UCSD-AML1 (cell line): ENCODE measurements at regions not wholly inside any gene's neighbourhood (a gene's known extent, or its start where the extent isn't known, plus 50 kb on each side); places are given as distances from the start of the nearest gene placed in this dataset.

Source experiments
- DNase-seq: peaks from one replicate; lab custom pipeline; 2025; ENCODE audit not compliant: unreplicated experiment; lab: John Stamatoyannopoulos, UW

DNA sequence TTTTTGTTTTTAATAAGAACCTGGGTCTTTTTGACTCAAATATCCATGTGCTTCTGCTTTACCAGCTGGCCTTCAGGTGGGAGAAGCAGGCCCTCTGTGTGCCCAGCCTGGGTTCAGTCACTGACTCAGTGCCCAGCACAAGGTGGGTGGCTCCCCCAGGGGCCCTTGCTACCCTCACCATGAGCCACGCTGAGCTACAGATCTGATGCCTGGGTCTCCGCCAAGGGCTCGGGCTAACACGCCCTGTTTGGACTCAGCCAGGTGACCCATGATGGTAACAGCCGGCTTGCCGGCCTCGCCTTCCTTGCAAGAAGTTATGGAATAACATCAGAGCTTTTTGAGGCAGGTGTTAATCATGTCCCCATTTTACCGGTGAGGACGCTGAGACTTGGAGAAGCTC, 109.5 kb upstream of the NLRP1 start:
- DNase-seq, result no peak

DNA sequence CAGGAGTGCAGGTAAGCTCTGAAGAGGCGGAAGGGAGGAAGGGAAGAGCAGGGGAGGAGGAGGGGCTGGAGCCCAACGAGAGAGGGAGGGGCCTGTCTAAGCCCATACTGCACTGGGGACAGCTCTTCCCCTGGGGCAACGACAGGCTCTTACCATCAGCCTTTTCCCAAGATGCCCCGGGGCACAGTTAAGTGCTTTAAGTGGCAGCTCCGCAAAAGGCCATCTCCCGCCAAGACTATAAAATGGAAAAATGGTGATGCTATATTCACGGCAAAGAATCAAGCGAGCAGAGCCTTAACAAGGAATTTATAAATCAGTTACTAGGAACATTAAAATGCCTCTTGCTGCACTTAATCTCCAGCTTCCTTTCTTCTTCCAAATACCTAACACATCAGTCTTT, 110.2 kb upstream of the NLRP1 start:
- DNase-seq, result no peak

DNA sequence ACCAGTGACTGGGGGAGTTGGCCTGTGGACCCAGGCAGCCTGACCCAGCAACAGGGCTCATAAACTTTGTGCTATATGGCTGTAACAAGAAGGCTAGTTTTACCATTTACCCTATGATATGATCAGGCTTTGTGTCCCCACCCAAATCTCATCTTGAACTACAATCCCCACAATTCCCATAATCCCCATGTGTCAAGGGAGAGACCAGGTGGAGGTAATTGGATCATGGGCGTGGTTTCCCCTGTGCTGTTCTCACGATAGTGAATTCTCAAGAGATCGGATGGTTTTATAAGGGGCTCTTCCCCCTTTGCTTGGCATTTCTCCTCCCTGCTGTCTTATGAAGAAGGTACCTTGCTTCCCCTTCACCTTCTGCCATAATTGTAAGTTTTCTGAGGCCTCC, 111.2 kb upstream of the NLRP1 start:
- no peak for DNase-seq

DNA sequence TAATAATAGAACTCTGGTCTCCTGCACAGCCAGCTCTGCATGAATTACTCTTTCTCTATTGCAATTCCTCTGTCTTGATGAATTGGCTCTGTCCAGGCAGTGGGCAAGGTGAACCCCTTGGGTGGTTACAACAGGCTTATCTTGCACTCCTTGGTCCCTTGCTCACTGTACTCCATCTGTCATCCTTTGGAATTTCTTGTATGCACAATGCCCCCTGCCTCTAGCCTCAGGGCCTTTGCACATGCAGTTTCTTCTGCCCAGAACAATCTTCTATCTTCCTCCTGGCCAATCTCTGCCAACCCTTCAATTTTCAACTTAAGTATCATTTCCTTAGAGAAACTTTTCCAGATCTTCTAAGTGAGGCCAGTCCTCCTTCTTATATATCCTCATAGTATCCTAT, 114.7 kb upstream of the NLRP1 start:
- no peak for DNase-seq

DNA sequence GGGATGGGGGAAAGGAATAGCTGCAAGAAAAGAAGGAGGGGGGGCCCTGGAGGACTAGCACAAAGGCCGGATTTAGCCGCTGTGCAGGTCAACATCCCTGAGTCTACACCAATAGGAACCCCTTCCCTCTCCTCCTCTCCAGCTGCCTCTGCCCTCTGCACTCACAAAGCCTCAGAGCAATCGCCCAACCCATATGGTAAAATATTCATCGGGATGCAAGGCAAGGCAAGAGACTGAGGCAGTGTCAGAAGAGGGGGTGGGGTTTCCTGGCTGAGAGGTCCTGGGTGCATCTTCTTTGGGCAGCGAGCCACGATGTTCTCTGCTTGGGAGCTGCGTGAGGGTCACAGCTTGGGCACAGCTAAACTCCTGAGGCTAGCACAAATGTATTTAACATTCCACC, 115.5 kb upstream of the NLRP1 start:
- no peak for DNase-seq

DNA sequence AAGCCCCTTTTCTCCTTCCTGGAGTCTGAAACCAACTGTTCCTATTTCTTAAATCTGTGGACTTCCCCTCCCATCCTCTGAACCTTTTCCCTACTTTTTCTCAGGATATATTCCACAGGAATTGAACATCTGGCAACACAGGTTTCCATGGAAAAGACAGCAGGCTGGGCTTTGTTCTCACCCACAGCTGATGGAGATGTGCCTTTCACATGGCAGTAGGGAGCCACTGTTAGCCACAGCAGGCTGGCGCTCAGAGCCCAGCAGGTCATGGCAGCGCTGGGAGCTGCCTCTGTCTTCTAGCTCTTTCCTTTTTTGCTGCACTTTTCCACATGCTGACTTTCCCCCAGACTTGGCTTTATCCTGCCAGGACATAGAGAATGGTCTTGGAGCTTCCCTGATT, 116.4 kb upstream of the NLRP1 start:
- no peak for DNase-seq

DNA sequence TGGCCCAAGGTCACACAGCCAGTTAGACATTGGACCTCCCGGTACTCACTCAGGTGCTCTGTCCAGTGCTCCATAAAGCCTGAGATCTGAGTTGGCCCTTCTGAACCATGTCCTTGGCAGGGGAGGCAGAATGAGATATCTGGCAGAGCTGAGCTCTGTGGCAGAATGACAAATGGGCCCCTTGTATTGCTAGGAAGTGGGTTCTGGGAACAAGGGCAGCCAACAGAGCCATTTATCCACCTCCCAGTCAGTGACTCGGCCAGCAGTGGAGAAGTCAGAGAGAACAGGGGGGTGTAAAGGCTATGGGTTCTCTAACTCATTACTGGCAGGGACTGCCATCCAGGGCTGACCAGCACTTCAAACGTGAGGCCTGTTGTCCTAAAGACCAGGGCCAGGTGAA, 117.1 kb upstream of the NLRP1 start:
- no peak for DNase-seq

DNA sequence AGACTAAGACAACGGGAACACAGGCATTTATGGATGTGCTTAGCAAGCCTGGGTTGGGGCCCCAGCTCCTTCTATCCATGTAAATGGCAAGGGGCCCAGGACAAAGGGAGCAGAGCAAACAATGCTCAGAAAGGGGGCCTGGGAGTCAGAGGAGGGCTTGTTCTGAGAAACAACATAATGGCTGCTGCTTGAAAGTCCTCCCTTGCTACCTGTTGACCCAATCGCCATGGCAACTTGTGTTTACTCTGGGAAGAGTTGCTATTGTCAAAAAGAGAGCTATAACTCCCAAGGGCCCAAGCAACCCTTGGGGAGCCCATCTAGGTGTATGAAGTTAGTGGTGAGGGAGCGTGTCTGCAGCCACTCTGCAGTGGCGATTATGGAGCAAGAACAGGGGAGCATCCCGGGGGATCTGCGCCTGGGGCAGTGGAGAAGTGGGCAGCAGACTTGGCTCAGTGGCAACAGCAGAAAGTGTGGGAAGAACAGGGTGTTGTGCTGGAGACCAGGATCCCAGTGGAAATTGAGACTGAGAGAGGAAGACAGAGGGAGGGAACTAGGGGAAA, 118.7 kb upstream of the NLRP1 start:
- no peak for DNase-seq

DNA sequence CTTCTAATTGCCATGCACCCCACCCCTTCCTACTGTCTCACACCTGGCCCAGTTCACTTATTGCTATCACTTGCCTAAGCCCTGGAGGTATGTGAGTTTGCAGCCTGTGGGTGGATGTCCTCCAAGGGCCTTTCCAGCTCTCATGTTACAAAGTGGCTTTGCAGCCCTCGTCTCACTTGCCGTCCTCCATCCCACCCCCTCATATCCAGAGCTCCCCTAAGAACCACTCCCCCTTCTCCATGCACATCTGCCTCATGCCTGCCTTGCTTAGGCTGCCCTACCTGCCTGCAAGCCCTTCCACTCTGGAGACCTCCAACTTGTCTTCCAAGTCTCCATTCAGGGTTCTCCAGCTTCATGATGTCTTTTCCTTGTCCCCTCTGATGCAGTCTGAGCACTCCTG, 119.4 kb upstream of the NLRP1 start:
- no peak for DNase-seq

DNA sequence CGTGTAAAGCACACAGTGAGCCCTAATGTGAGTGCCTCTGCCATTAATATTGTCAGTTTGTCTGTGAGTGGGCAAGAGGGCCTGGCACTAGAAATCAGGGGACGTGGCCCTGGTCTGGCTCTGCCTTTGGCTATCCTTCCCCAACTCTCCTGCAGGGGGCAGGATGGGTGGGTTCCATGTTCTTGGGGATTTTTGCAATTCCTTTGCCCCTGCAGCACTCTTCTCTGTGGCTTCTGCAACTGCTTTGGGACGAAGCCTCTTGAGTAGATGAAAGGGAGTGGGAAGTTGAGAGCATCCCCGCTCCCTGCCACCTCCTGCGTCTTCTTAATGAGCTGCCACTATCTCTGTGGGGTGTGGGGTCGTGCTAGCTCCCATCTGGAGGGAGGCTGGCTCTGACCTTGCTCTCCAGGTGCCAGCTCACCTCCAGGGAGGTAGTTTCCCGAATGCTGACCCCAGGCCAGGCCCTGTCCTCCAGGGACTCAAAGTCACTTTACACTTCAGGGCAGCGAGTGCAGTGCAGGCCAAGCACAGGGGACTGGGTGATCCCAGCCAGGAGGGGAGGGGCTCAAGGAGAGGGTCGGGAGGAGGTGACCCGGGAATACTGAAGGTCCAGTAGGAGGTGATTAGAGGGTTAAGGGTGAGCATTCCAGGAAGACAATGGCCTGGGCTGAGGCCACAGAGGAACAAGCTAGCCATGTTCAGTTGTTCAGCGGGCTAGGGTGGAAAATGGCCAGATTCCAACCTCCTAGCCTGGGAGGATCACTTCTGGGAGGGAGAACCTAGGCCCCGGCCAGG, 121.0 kb upstream of the NLRP1 start:
- no peak for DNase-seq

DNA sequence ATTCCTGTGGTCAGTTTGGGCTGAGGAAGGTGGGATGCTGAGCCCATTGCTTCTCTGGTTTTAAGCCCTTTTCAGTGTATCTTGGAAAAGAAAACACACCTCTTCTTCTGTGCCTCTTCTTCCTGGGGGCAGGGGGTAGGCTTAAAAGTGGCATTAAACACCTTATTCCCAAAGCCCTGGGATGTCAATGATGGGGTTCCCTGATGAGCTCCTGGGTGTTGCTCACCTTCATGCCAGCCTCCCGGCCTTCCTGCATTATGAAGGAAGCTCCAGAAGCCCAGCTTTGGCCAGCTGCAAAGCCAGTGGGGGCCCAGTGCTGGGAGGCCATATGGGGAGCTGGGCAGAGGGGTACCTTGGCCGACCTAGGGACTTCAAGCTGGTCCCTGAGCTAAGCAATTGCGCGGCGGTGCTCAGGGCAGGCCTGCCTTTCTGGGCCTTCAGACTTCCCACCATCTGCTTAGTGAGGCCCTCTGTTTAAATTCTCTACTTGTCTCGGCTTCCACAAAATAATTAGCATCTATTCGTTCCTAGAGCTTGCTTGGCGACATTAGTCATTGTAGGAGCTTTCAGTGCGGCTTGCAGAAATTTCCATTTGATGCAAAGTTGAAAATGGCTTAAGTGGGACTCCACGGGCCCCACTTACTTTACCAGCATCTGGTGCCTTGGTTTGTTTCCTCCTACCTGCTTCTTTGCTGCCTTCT, 121.7 kb upstream of the NLRP1 start:
- no peak for DNase-seq

DNA sequence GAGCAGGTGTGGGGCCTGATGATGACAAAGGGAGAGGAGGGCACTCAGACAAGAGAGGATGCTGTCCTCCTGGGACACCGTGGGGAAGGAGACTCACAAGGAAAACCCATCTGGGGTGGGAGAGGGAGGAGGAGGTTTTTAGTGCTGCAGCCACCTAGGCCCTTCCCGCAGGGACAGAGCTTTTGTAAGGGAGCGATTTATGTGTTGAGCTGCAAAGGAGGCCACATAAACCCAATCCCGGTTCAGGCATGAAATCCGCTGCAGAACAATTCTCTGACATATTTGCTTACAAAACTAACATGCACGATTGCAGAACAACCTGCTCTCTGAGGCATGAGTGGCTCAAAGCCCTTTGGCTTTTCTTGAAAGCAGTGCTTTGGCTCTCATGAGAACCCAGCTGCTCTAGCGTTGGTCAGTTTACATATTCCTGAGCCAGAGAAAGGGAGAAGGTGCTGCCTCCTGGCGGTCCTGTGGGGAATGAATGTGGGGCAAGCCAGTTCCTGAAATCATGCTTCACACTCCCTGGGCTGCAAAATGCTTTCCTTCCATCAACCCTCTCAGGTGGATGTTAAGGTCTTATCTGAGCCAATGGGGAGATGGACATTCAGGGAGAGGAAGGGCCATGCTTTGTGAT, 122.4 kb upstream of the NLRP1 start:
- peak; percentile 66 for DNase-seq

DNA sequence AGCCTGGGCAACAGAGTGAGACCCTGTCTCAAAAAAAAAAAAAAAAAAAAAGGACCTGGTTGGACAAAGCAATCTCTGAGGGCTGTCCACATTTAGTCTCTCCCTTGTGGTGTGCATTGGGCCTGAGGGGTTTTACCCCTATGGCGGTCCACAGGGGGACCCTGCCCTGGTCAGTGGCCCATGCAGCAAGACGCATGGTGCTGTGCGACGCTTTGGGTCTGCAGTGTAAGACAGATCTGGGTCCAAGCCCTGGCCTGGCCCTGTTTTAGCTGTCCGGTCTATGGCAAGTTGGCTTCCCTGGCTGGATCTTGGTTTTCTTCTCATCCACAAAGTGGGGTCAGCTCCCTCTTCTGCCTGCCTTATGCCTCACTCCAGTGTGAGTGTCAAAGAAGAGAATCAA, 123.2 kb upstream of the NLRP1 start:
- DNase-seq, result no peak

DNA sequence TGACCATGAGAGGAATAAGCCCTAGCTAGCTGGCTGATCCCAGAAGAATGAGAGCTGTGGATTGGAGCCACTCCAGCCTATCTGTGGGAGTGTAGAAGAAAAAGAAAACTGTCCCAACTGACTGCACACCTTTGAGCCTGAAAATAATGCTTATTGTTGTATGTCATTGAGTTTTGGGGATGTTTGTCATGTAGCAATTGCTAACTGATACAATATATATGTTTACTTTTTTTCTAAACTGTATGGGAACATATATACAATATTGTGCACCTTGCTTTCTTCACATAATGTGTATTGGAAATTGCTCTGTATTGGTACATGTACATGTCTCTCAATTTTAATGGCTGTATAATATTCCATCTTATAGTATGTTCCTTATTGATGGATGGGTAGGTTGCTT, 124.0 kb upstream of the NLRP1 start:
- DNase-seq, result no peak

DNA sequence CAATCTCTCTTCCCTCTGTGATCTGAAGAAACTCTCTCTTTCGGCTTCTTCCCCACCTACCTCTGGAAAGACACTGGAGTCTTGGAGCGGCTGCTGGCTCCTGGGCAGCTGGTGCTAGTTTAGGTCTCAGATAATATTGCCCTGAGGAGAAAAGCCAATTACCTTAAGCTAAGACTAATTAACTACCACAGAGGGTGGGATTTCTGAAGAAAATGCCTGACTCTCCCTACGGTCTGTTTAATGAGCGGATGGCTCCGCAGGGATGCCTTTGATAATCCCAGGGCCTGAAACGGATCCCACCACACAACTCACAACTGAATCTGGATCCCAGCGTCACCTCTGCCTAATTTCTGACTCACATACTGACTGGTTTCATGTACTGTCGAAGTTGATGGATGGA, 127.0 kb upstream of the NLRP1 start:
- no peak for DNase-seq

DNA sequence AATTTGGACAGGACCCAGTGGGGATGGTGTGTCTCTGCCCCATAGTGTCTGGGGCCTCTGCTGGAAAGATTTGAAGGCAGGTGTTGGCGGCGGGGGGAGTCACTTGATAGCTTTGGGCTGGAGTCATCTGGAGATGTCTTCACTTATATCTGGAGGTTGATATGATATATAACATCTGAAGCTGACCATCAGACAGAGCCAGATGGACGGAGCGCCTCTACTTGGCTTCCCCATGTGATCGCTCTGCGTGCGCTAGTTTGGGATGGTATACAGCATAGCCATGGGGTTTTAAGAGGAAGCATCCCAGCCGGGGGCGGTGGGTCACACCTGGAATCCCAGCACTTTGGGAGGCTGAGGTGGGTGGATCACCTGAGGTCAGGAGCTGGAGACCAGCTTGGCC, 130.7 kb upstream of the NLRP1 start:
- no peak for DNase-seq

DNA sequence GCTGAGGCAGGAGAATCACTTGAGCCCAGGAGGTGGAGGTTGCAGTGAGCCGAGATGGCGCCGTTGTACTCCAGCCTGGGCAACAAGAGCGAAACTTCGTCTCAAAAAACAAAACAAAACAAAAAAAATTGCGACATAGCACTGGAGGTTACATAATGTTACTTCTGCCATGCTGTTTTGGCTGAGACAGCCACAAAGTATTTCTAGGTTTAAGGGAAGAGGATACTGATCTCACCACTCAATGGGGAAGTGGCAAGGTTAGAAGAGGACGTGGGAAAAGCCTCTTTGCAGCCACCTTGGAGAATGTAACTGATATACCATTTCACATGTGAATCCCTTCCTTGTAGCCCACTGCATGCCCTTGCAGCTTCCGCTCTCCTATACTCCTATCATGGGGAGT, 131.2 kb upstream of the NLRP1 start:
- no peak for DNase-seq

DNA sequence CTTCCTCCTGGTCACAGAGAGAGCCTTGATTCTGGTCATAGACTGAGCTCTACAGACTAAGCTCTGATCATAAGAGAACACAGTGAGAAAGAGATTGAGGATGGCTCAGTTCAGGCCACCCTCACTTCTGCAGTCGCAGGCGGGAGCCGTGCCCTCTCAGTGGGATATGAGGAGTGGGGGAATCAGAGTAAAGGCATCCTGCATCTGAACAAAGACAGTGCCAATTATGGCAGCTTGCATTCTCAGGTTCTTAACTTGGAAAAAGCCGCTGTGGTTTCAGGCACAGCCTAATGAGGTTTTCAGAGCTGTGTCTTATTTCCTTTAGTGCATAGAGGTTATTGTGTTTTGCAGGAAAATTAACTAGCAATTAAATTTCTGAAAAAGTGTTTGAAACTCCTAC, 134.4 kb upstream of the NLRP1 start:
- no peak for DNase-seq

DNA sequence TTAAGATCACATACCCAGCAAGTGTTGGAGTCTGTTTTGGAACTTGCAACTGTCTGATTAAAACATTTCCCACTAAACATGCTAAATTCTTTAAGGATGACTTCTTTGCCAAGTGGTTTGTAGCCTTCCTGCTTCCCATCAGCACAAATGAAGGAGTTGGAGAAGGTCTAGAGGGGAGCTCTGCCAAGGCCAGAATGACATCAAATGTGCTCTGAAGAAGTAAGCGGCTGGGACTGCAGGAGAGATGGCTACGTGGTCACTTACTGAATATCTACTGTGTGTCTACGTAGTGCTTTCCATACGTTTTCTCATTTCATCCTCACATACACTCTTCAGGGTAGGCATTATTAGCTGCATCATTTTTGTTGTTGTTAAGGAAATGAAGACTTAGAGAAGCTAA, 135.7 kb upstream of the NLRP1 start:
- DNase-seq, result no peak

DNA sequence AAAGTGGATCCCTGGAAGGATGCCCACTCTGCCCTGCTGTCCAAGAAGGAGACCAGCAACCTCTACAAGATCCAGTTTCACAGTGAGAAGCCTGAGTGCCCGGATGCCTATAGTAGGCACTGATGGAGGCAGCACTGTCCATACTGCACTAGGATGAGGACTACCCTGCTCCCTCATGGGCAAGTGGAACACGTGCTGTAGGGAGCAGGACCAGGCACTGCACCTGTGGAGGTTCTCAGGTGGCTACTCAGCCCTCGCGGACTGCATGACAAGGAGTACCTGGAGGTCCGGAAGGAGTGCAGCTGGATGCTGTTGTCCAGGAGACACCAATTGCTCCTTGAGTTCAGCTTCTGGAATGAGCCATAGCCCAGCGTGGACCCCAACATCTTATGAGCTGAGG, 146.1 kb upstream of the NLRP1 start:
- DNase-seq, result no peak

DNA sequence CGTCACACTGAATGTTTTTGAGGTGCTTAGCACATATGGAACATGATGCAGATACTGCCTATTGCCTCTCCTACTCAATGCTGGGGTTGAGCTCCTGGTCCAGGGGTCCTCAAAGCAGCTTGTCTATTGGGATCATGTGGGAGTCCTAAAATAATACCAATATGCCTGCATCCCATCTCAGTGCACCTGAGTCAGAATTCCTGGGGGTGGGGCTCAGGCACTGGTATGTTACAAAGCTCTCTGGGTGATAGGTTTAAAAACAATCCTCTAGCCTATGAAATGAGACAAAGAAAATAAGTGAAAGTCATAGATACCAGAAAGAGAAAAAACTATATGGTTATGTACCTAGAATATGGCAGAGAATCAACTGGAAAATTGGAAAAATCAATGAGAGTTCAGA, 156.6 kb upstream of the NLRP1 start:
- DNase-seq, result no peak

DNA sequence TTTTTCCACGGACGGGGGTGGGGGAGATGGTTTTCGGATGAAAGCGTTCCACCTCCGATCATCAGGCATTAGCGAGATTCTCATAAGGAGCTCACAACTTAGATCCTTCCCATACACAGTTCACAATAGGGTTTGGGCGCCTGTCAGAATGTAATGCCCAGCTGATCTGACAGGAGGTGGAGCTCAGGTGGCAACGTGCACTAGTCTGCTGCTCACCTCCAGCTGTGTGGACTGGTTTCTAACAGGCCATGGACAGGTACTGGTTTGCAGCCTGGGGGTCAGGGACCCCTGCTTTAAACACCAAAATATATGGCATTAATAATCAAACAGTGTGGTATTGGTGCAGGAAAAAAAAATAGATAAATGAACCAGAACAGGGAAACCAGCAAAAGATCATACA, 157.5 kb upstream of the NLRP1 start:
- no peak for DNase-seq
